Myocyte (in vitro differentiated cells): ENCODE measurements at regions not wholly inside any gene's neighbourhood (a gene's known extent, or its start where the extent isn't known, plus 50 kb on each side); places are given as distances from the start of the nearest gene placed in this dataset.

Experiments
- DNase-seq: peaks from one replicate; pipeline ENCODE4 v3.0.0-alpha.2; 2012; ENCODE audit warnings: low read depth

GRCh38 chr20:11032611-11033010 lies 358.8 kb upstream of the JAG1 start:
- DNase-seq: no peak

- DNase-seq: no peak
These were observed 360.2 kb upstream of the JAG1 start for GRCh38 chr20:11034025-11034424.

GRCh38 chr20:11035211-11035610 lies 361.4 kb upstream of the JAG1 start:
- no peak for DNase-seq

GRCh38 chr20:11041396-11041795 lies 367.6 kb upstream of the JAG1 start:
- DNase-seq: no peak

GRCh38 chr20:11043001-11043400 lies 369.2 kb upstream of the JAG1 start:
- no peak for DNase-seq

- no peak for DNase-seq
These were observed 370.8 kb upstream of the JAG1 start for GRCh38 chr20:11044561-11044960.

- no peak for DNase-seq
These were observed 371.8 kb upstream of the JAG1 start for GRCh38 chr20:11045412-11046175.

GRCh38 chr20:11047559-11047958 lies 373.8 kb upstream of the JAG1 start:
- no peak for DNase-seq

- no peak for DNase-seq
These were observed 374.9 kb upstream of the JAG1 start for GRCh38 chr20:11048739-11049138.

GRCh38 chr20:11050350-11050749 lies 376.6 kb upstream of the JAG1 start:
- DNase-seq: no peak

GRCh38 chr20:11051136-11051535 lies 377.3 kb upstream of the JAG1 start:
- DNase-seq: peak; percentile 47

GRCh38 chr20:11053310-11053709 lies 379.5 kb upstream of the JAG1 start:
- no peak for DNase-seq

GRCh38 chr20:11054266-11054993 lies 380.6 kb upstream of the JAG1 start:
- no peak for DNase-seq

- DNase-seq: peak; percentile 19
These were observed 382.6 kb upstream of the JAG1 start for GRCh38 chr20:11056414-11056813.

- DNase-seq: no peak
These were observed 383.8 kb upstream of the JAG1 start for GRCh38 chr20:11057624-11058023.

GRCh38 chr20:11059659-11060058 lies 385.9 kb upstream of the JAG1 start:
- no peak for DNase-seq

- DNase-seq: peak; percentile 18
These were observed 386.8 kb upstream of the JAG1 start for GRCh38 chr20:11060423-11061185.

- no peak for DNase-seq
These were observed 389.6 kb upstream of the JAG1 start for GRCh38 chr20:11063444-11063843.

GRCh38 chr20:11064946-11065345 lies 391.1 kb upstream of the JAG1 start:
- no peak for DNase-seq

- DNase-seq: peak; percentile 27
These were observed 393.6 kb upstream of the JAG1 start for GRCh38 chr20:11067359-11067758.

GRCh38 chr20:11072982-11073381 lies 399.2 kb upstream of the JAG1 start:
- no peak for DNase-seq
